OCI-LY3 (cell line): ENCODE measurements at regions not wholly inside any gene's neighbourhood (a gene's known extent, or its start where the extent isn't known, plus 50 kb on each side); places are given as distances from the start of the nearest gene placed in this dataset.

Experiments
- H2AFZ ChIP-seq: fragments of 200-600, 300-600 bp; shearing (Covaris generic); 2 replicates; pipeline ENCODE4 v1.6.0; 2014; ENCODE audit warnings: antibody characterized with exemption, low read depth, low read length
- H3K27ac ChIP-seq: fragments of 200-600, 300-600 bp; sonication (generic); 2 replicates; pipeline ENCODE4 v1.5.1; 2014; ENCODE audit warnings: mild to moderate bottlenecking, low read length, moderate library complexity, mixed read lengths
- H3K27me3 ChIP-seq: fragments of 200-600, 300-600 bp; sonication (generic); 2 replicates; pipeline ENCODE4 v1.6.1; 2014; ENCODE audit warnings: low read depth, low read length, mixed read lengths
- H3K36me3 ChIP-seq: fragments of 200-600, 300-600 bp; sonication (generic); replicated peaks from 2 replicates; pipeline ENCODE3; 2014; ENCODE audit warnings: low read depth, low read length, mixed read lengths
- H3K4me1 ChIP-seq: fragments of 300-600, 200-600 bp; sonication (generic); 2 replicates; pipeline ENCODE4 v1.6.1; 2014; ENCODE audit warnings: low read length, mixed read lengths
- H3K4me2 ChIP-seq: fragments of 200-600, 300-600 bp; sonication (generic); 2 replicates; pipeline ENCODE4 v1.6.1; 2014; ENCODE audit warnings: low read length, mixed read lengths
- H3K4me3 ChIP-seq: fragments of 300-600, 200-600 bp; sonication (generic); 2 replicates; pipeline ENCODE4 v1.5.1; 2014; ENCODE audit warnings: antibody characterized with exemption, mild to moderate bottlenecking, low read length, moderate library complexity
- H3K79me2 ChIP-seq: fragments of 300-600, 200-600 bp; shearing (Covaris generic); 2 replicates; pipeline ENCODE4 v1.6.1; 2014; ENCODE audit warnings: mild to moderate bottlenecking, low read length, mixed read lengths
- H3K9ac ChIP-seq: fragments of 300-600, 200-600 bp; shearing (Covaris generic); 2 replicates; pipeline ENCODE4 v1.6.0; 2014; ENCODE audit warnings: mild to moderate bottlenecking, low read length, moderate library complexity
- H3K9me3 ChIP-seq: fragments of 200-600, 300-600 bp; shearing (Covaris generic); 2 replicates; pipeline ENCODE4 v1.6.1; 2014; ENCODE audit warnings: low read length, mixed read lengths; ENCODE audit not compliant: insufficient read depth
- H4K20me1 ChIP-seq: fragments of 200-600, 300-600 bp; sonication (generic); 2 replicates; pipeline ENCODE4 v1.6.1; 2016; ENCODE audit warnings: low read length, mixed read lengths; ENCODE audit not compliant: insufficient read depth
- CTCF ChIP-seq: fragments of 200-600, 300-600 bp; sonication (generic); IDR thresholded peaks from 2 replicates; pipeline ENCODE4 v1.5.1; 2014; ENCODE audit warnings: antibody characterized with exemption, low read length, low read depth
- EZH2phosphoT487 ChIP-seq: fragments of 200-600 bp; shearing (Covaris generic); IDR thresholded peaks from 2 replicates; pipeline ENCODE4 v1.6.1; 2018; ENCODE audit warnings: antibody characterized with exemption, mixed run types, low read depth

GRCh38 chr18:22499421-22499820 lies 81.7 kb upstream of the CTAGE1 start:
- no peaks in the 10 kb centered on the region for H3K9me3 ChIP-seq
- no peak overlapping the region for H2AFZ ChIP-seq
- no peaks in the 10 kb centered on the region for H3K79me2 ChIP-seq
- H3K36me3 ChIP-seq, result no peaks in the 10 kb centered on the region
- no peak overlapping the region for H3K9ac ChIP-seq
- H3K4me1 ChIP-seq, result no peaks in the 10 kb centered on the region
- TF ChIP-seq EZH2phosphoT487 (no peak), CTCF (no peak)
- H3K27me3 ChIP-seq, result no peaks in the 10 kb centered on the region
- no peaks in the 10 kb centered on the region for H4K20me1 ChIP-seq
- no peak overlapping the region for H3K4me3 ChIP-seq
- H3K4me2 ChIP-seq, result no peak overlapping the region
- no peak overlapping the region for H3K27ac ChIP-seq

GRCh38 chr18:22503803-22504202 lies 86.1 kb upstream of the CTAGE1 start:
- Histone ChIP-seq H3K4me2 (no peak overlapping the region), H3K9me3 (no peaks in the 10 kb centered on the region), H3K9ac (no peak overlapping the region), H3K27ac (no peak overlapping the region), H3K27me3 (no peaks in the 10 kb centered on the region), H3K36me3 (no peaks in the 10 kb centered on the region), H3K79me2 (no peaks in the 10 kb centered on the region), H3K4me1 (no peaks in the 10 kb centered on the region), H3K4me3 (no peak overlapping the region), H4K20me1 (no peaks in the 10 kb centered on the region), H2AFZ (no peak overlapping the region)
- TF ChIP-seq CTCF (no peak), EZH2phosphoT487 (no peak)

- no peak for TF ChIP-seq CTCF
- TF ChIP-seq EZH2phosphoT487, result no peak
- H3K9ac ChIP-seq, result no peak overlapping the region
Observed at GRCh38 chr18:22504251-22505030, 86.7 kb upstream of the CTAGE1 start.

GRCh38 chr18:22505141-22505591 lies 87.5 kb upstream of the CTAGE1 start:
- Histone ChIP-seq H3K36me3 (no peaks in the 10 kb centered on the region), H3K79me2 (no peaks in the 10 kb centered on the region), H3K4me1 (no peaks in the 10 kb centered on the region), H3K9ac (no peak overlapping the region), H3K9me3 (no peaks in the 10 kb centered on the region), H3K4me3 (no peak overlapping the region), H4K20me1 (no peaks in the 10 kb centered on the region), H3K27me3 (no peaks in the 10 kb centered on the region), H3K27ac (no peak overlapping the region), H2AFZ (no peak overlapping the region), H3K4me2 (no peak overlapping the region)
- TF ChIP-seq EZH2phosphoT487, result no peak
- TF ChIP-seq CTCF, result no peak

More at GRCh38 chr18:22504251-22505030, 86.7 kb upstream of the CTAGE1 start:
- Histone ChIP-seq H4K20me1 (no peaks in the 10 kb centered on the region), H3K36me3 (no peaks in the 10 kb centered on the region), H3K4me3 (no peak overlapping the region), H3K79me2 (no peaks in the 10 kb centered on the region), H3K27me3 (no peaks in the 10 kb centered on the region), H2AFZ (no peak overlapping the region), H3K4me2 (no peak overlapping the region), H3K27ac (no peak overlapping the region), H3K4me1 (no peaks in the 10 kb centered on the region), H3K9me3 (no peaks in the 10 kb centered on the region)
